Subcutaneous abdominal adipose tissue (tissue), 5 donors: ENCODE measurements at regions not wholly inside any gene's neighbourhood (a gene's known extent, or its start where the extent isn't known, plus 50 kb on each side); places are given as distances from the start of the nearest gene placed in this dataset.

Source experiments
- H3K27ac ChIP-seq: one replicate; pipeline ENCODE4 v1.7.0; 2013; ENCODE audit warnings: low read depth, mild to moderate bottlenecking, inconsistent platforms, low read length, moderate library complexity
- H3K27me3 ChIP-seq, 5 donors: one replicate each; pipeline ENCODE4 v1.7.0; 2013; ENCODE audit warnings: low read length in 5 of 5, inconsistent platforms in 1 of 5; ENCODE audit not compliant: control insufficient read depth in 5 of 5, insufficient read depth in 4 of 5
- H3K36me3 ChIP-seq, 5 donors: one replicate each; pipeline ENCODE4 v1.7.0; 2013; ENCODE audit warnings: low read length in 5 of 5; ENCODE audit not compliant: control insufficient read depth in 5 of 5, insufficient read depth in 5 of 5
- H3K4me1 ChIP-seq, 5 donors: one replicate each; pipeline ENCODE4 v1.7.0; 2013; ENCODE audit warnings: low read length in 5 of 5, mild to moderate bottlenecking in 3 of 5, moderate library complexity in 1 of 5; ENCODE audit not compliant: control insufficient read depth in 5 of 5, insufficient read depth in 5 of 5
- H3K4me3 ChIP-seq, 5 donors: one replicate each; pipeline ENCODE4 v1.7.0; 2013; ENCODE audit warnings: low read length in 5 of 5, low read depth in 1 of 5
- H3K9ac ChIP-seq, 5 donors: one replicate each; pipeline ENCODE4 v1.7.0; 2013; ENCODE audit warnings: low read length in 5 of 5, mild to moderate bottlenecking in 4 of 5, moderate library complexity in 3 of 5
- H3K9me3 ChIP-seq, 5 donors: one replicate each; pipeline ENCODE4 v1.7.0; 2013; ENCODE audit warnings: low read length in 5 of 5; ENCODE audit not compliant: control insufficient read depth in 5 of 5
- donor health status: healthy.
- donor health status: healthy.
- donor health status: healthy.
- donor health status: healthy.
- donor health status: healthy.

GRCh38 chr1:213324859-213325258 is 273.8 kb downstream of the RPS6KC1 start:
- no peaks in the 10 kb centered on the region for H3K36me3 ChIP-seq
- H3K27me3 ChIP-seq, result no peaks in the 10 kb centered on the region
- H3K27ac ChIP-seq, result no peak overlapping the region
- no peak overlapping the region for H3K9ac ChIP-seq
- peaks cover 0 to 7% (median 0%) of the 10 kb centered on the region in 5 donors for H3K4me1 ChIP-seq
- H3K4me3 ChIP-seq, result no peak overlapping the region
- H3K9me3 ChIP-seq, result no peaks in the 10 kb centered on the region

GRCh38 chr1:213325482-213325881 is 274.4 kb downstream of the RPS6KC1 start:
- no peaks in the 10 kb centered on the region for H3K9me3 ChIP-seq
- peaks cover 0 to 7% (median 0%) of the 10 kb centered on the region in 5 donors for H3K4me1 ChIP-seq
- H3K27ac ChIP-seq, result no peak overlapping the region
- no peaks in the 10 kb centered on the region for H3K36me3 ChIP-seq
- H3K27me3 ChIP-seq, result no peaks in the 10 kb centered on the region
- H3K4me3 ChIP-seq, result no peak overlapping the region
- H3K9ac ChIP-seq, result no peak overlapping the region

- no peak overlapping the region for H3K4me3 ChIP-seq
- no peaks in the 10 kb centered on the region for H3K9me3 ChIP-seq
- H3K9ac ChIP-seq, result no peak overlapping the region
- H3K27me3 ChIP-seq, result no peaks in the 10 kb centered on the region
- no peaks in the 10 kb centered on the region for H3K36me3 ChIP-seq
- peaks cover 0 to 7% (median 0%) of the 10 kb centered on the region in 5 donors for H3K4me1 ChIP-seq
- no peak overlapping the region for H3K27ac ChIP-seq
Measured at GRCh38 chr1:213326281-213327016, 275.4 kb downstream of the RPS6KC1 start.

- no peak overlapping the region for H3K27ac ChIP-seq
Measured at GRCh38 chr1:213327017-213327667, 276.1 kb downstream of the RPS6KC1 start.

GRCh38 chr1:213329406-213330008 is 278.5 kb downstream of the RPS6KC1 start:
- Histone ChIP-seq H3K27ac (no peak overlapping the region), H3K4me1 (peaks cover 0 to 7% (median 0%) of the 10 kb centered on the region in 5 donors), H3K36me3 (no peaks in the 10 kb centered on the region), H3K9me3 (no peaks in the 10 kb centered on the region), H3K4me3 (no peak overlapping the region), H3K27me3 (no peaks in the 10 kb centered on the region), H3K9ac (no peak overlapping the region)

More at GRCh38 chr1:213327017-213327667, 276.1 kb downstream of the RPS6KC1 start:
- H3K9ac ChIP-seq, result no peak overlapping the region
- no peaks in the 10 kb centered on the region for H3K9me3 ChIP-seq
- H3K4me1 ChIP-seq, result peaks cover 0 to 7% (median 0%) of the 10 kb centered on the region in 5 donors
- no peak overlapping the region for H3K4me3 ChIP-seq
- H3K27me3 ChIP-seq, result no peaks in the 10 kb centered on the region
- H3K36me3 ChIP-seq, result no peaks in the 10 kb centered on the region

- Histone ChIP-seq H3K4me1 (peaks cover 0 to 7% (median 0%) of the 10 kb centered on the region in 5 donors), H3K9me3 (peaks cover 0 to 1% (median 0%) of the 10 kb centered on the region in 5 donors), H3K36me3 (no peaks in the 10 kb centered on the region), H3K9ac (no peak overlapping the region), H3K27ac (no peak overlapping the region), H3K27me3 (no peaks in the 10 kb centered on the region), H3K4me3 (no peak overlapping the region)
Measured at GRCh38 chr1:213330281-213330680, 279.2 kb downstream of the RPS6KC1 start.

GRCh38 chr1:213331631-213332175 is 280.7 kb downstream of the RPS6KC1 start:
- H3K4me1 ChIP-seq, result peaks cover 0 to 3% (median 0%) of the 10 kb centered on the region in 5 donors
- no peak overlapping the region for H3K27ac ChIP-seq
- H3K9ac ChIP-seq, result no peak overlapping the region
- H3K4me3 ChIP-seq, result no peak overlapping the region
- no peaks in the 10 kb centered on the region for H3K27me3 ChIP-seq
- no peaks in the 10 kb centered on the region for H3K36me3 ChIP-seq
- peaks cover 0 to 4% (median 0%) of the 10 kb centered on the region in 5 donors for H3K9me3 ChIP-seq

- Histone ChIP-seq H3K9me3 (peaks cover 0 to 4% (median 0%) of the 10 kb centered on the region in 5 donors), H3K9ac (no peak overlapping the region), H3K4me3 (no peak overlapping the region), H3K4me1 (peaks cover 0 to under 1% (median 0%) of the 10 kb centered on the region in 5 donors), H3K36me3 (no peaks in the 10 kb centered on the region), H3K27me3 (no peaks in the 10 kb centered on the region), H3K27ac (no peak overlapping the region)
Measured at GRCh38 chr1:213332491-213332890, 281.4 kb downstream of the RPS6KC1 start.

GRCh38 chr1:213333121-213333520 is 282.1 kb downstream of the RPS6KC1 start:
- Histone ChIP-seq H3K36me3 (no peaks in the 10 kb centered on the region), H3K4me3 (no peak overlapping the region), H3K9me3 (peaks cover 0 to 4% (median 0%) of the 10 kb centered on the region in 5 donors), H3K4me1 (no peaks in the 10 kb centered on the region), H3K27ac (no peak overlapping the region), H3K27me3 (no peaks in the 10 kb centered on the region), H3K9ac (no peak overlapping the region)

GRCh38 chr1:213335084-213335483 is 284.0 kb downstream of the RPS6KC1 start:
- Histone ChIP-seq H3K27me3 (no peaks in the 10 kb centered on the region), H3K4me1 (no peaks in the 10 kb centered on the region), H3K9me3 (peaks cover 0 to 4% (median 0%) of the 10 kb centered on the region in 5 donors), H3K4me3 (no peak overlapping the region), H3K27ac (no peak overlapping the region), H3K9ac (no peak overlapping the region), H3K36me3 (no peaks in the 10 kb centered on the region)
